ENCODE measurements at regions not wholly inside any gene's neighbourhood (a gene's known extent, or its start where the extent isn't known, plus 50 kb on each side); places are given as distances from the start of the nearest gene placed in this dataset.

GRCh38 chr9:84173961-84174360 lies 166.6 kb downstream of the SLC28A3 start:
- H3K27ac ChIP-seq (ENCODE audit: low read length): no peak overlapping the region
- H3K9me3 ChIP-seq (ENCODE audit: low read length): no peaks in the 10 kb centered on the region
- H3K4me2 ChIP-seq (ENCODE audit: low read length): no peak overlapping the region
- no peaks in the 10 kb centered on the region for H3K9me2 ChIP-seq (ENCODE audit: insufficient read depth, low read length)
- H3K4me3 ChIP-seq (ENCODE audit: low read length): no peak overlapping the region
- no peak overlapping the region for H2AFZ ChIP-seq (ENCODE audit: low read depth, low read length)
- no peaks in the 10 kb centered on the region for H3K36me3 ChIP-seq (ENCODE audit: insufficient read depth, low read length)
- H3K27me3 ChIP-seq (ENCODE audit: insufficient read depth, low read depth, low read length): no peaks in the 10 kb centered on the region
- H3K9ac ChIP-seq (ENCODE audit: low read length): no peak overlapping the region
- H3F3A ChIP-seq (ENCODE audit: insufficient read depth, low read length, poor library complexity, severe bottlenecking): no peaks in the 10 kb centered on the region
- no peaks in the 10 kb centered on the region for H4K20me1 ChIP-seq (ENCODE audit: insufficient read depth)
- TF ChIP-seq EP300 (conservative IDR thresholded peaks at IDR 0.05; ENCODE audit: poor library complexity, severe bottlenecking) (no peak), MXI1 (conservative IDR thresholded peaks at IDR 0.05; ENCODE audit: poor library complexity, severe bottlenecking) (no peak)
- TF ChIP-seq, protein P1, sequence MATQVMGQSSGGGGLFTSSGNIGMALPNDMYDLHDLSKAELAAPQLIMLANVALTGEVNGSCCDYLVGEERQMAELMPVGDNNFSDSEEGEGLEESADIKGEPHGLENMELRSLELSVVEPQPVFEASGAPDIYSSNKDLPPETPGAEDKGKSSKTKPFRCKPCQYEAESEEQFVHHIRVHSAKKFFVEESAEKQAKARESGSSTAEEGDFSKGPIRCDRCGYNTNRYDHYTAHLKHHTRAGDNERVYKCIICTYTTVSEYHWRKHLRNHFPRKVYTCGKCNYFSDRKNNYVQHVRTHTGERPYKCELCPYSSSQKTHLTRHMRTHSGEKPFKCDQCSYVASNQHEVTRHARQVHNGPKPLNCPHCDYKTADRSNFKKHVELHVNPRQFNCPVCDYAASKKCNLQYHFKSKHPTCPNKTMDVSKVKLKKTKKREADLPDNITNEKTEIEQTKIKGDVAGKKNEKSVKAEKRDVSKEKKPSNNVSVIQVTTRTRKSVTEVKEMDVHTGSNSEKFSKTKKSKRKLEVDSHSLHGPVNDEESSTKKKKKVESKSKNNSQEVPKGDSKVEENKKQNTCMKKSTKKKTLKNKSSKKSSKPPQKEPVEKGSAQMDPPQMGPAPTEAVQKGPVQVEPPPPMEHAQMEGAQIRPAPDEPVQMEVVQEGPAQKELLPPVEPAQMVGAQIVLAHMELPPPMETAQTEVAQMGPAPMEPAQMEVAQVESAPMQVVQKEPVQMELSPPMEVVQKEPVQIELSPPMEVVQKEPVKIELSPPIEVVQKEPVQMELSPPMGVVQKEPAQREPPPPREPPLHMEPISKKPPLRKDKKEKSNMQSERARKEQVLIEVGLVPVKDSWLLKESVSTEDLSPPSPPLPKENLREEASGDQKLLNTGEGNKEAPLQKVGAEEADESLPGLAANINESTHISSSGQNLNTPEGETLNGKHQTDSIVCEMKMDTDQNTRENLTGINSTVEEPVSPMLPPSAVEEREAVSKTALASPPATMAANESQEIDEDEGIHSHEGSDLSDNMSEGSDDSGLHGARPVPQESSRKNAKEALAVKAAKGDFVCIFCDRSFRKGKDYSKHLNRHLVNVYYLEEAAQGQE (IDR thresholded peaks at IDR 0.05; ENCODE audit: borderline replicate concordance): no peak
- H3K79me2 ChIP-seq (replicated peaks; ENCODE audit: insufficient read depth, low read length): no peaks in the 10 kb centered on the region

GRCh38 chr9:84174486-84174885 lies 166.1 kb downstream of the SLC28A3 start:
- Histone ChIP-seq H3K9ac (ENCODE audit: low read length) (no peak overlapping the region), H3K27me3 (ENCODE audit: insufficient read depth, low read depth, low read length) (no peaks in the 10 kb centered on the region), H3K36me3 (ENCODE audit: insufficient read depth, low read length) (no peaks in the 10 kb centered on the region), H3K79me2 (replicated peaks; ENCODE audit: insufficient read depth, low read length) (no peaks in the 10 kb centered on the region), H3K4me2 (ENCODE audit: low read length) (no peak overlapping the region), H3F3A (ENCODE audit: insufficient read depth, low read length, poor library complexity, severe bottlenecking) (no peaks in the 10 kb centered on the region), H3K4me3 (ENCODE audit: low read length) (no peak overlapping the region), H3K27ac (ENCODE audit: low read length) (no peak overlapping the region), H3K9me3 (ENCODE audit: low read length) (no peaks in the 10 kb centered on the region), H3K9me2 (ENCODE audit: insufficient read depth, low read length) (no peaks in the 10 kb centered on the region), H2AFZ (ENCODE audit: low read depth, low read length) (no peak overlapping the region), H4K20me1 (ENCODE audit: insufficient read depth) (no peaks in the 10 kb centered on the region)
- TF ChIP-seq TAF1 (IDR thresholded peaks at IDR 0.05; ENCODE audit: low read depth) (no peak), EP300 (conservative IDR thresholded peaks at IDR 0.05; ENCODE audit: poor library complexity, severe bottlenecking) (no peak), SMC3 (conservative IDR thresholded peaks at IDR 0.05; ENCODE audit: poor library complexity) (no peak), EZH2 (IDR thresholded peaks at IDR 0.05; ENCODE audit: borderline replicate concordance, insufficient read depth, low read length, poor library complexity, severe bottlenecking) (no peak), POLR2AphosphoS5 (IDR thresholded peaks at IDR 0.05) (no peak), RAD21 (conservative IDR thresholded peaks at IDR 0.05) (no peak), MXI1 (conservative IDR thresholded peaks at IDR 0.05; ENCODE audit: poor library complexity, severe bottlenecking) (no peak)
- TF ChIP-seq, protein P2, sequence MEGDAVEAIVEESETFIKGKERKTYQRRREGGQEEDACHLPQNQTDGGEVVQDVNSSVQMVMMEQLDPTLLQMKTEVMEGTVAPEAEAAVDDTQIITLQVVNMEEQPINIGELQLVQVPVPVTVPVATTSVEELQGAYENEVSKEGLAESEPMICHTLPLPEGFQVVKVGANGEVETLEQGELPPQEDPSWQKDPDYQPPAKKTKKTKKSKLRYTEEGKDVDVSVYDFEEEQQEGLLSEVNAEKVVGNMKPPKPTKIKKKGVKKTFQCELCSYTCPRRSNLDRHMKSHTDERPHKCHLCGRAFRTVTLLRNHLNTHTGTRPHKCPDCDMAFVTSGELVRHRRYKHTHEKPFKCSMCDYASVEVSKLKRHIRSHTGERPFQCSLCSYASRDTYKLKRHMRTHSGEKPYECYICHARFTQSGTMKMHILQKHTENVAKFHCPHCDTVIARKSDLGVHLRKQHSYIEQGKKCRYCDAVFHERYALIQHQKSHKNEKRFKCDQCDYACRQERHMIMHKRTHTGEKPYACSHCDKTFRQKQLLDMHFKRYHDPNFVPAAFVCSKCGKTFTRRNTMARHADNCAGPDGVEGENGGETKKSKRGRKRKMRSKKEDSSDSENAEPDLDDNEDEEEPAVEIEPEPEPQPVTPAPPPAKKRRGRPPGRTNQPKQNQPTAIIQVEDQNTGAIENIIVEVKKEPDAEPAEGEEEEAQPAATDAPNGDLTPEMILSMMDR (IDR thresholded peaks at IDR 0.05; ENCODE audit: poor library complexity, severe bottlenecking): no peak
- TF ChIP-seq, protein P1 (IDR thresholded peaks at IDR 0.05; ENCODE audit: borderline replicate concordance): no peak

Data from neural cell (in vitro differentiated cells).